GM23248 (cell line): ENCODE measurements at regions not wholly inside any gene's neighbourhood (a gene's known extent, or its start where the extent isn't known, plus 50 kb on each side); places are given as distances from the start of the nearest gene placed in this dataset.

Experiments used
- EZH2 ChIP-seq: fragments of 200-600 bp; sonication (generic); IDR thresholded peaks from 2 replicates; pipeline ENCODE4 v1.6.1; 2018; ENCODE audit warnings: antibody characterized with exemption, mild to moderate bottlenecking; ENCODE audit not compliant: insufficient read depth, poor library complexity, severe bottlenecking
- EZH2phosphoT487 ChIP-seq: fragments of 200-600 bp; sonication (generic); IDR thresholded peaks from 2 replicates; pipeline ENCODE4 v1.6.1; 2018; ENCODE audit warnings: antibody characterized with exemption, moderate library complexity, mild to moderate bottlenecking, low read depth; ENCODE audit not compliant: insufficient read depth

DNA sequence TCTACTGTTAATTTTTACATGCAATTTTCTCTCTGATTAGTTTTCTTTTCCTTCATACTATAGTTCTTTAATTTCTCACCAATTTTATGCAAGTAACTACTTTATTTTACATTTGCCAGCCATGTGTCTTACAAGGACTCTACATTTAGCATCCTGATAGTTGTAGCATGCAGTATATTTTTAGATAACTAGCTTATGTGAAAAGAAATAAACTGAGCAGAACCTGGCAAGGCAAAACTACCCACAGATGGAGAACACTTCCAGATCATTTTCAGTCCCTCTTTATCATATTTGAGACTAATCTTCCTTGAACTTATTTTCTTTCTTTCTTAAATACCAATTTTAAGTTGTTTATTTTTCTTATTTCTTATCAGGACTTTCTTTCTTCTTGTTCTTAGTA is 943.6 kb downstream of the LRFN5 start:
- no peak for TF ChIP-seq EZH2
- TF ChIP-seq EZH2phosphoT487: no peak
